ENCODE measurements at regions not wholly inside any gene's neighbourhood (a gene's known extent, or its start where the extent isn't known, plus 50 kb on each side); places are given as distances from the start of the nearest gene placed in this dataset.

DNA sequence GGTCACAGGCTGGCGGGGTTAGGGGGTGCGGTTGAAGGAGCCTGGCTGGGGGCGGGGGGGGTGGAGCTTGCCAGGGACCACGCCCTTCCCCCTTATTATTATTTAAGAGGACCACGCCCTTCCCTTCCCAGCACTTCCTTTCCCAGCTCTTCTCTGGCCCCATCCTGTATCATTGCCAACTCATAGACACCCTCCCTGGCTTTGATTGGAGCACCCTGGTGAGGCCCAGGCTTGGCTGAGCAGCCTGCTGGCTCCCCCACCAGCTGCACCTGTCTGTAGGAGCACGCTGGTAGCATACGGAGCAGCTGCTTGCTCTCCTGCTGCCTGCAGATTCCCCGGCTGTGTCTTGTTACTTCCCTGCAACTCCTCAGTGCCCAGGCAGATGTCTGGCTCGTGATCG lies 62.5 kb upstream of the PDX1 start:
- DNase-seq (ENCODE audit: low read depth) = no peak
- no peak for TF ChIP-seq CTCF (conservative IDR thresholded peaks at IDR 0.05; ENCODE audit: low read depth, low read length)
- H3K4me3 ChIP-seq (ENCODE audit: low read depth, low read length) = no peak overlapping the region

- no peak for DNase-seq (ENCODE audit: low read depth)
- no peak for TF ChIP-seq CTCF (conservative IDR thresholded peaks at IDR 0.05; ENCODE audit: low read depth, low read length)
- H3K4me3 ChIP-seq (ENCODE audit: low read depth, low read length) = no peak overlapping the region
Observed at GRCh38 chr13:27858046-27858445, 61.8 kb upstream of the PDX1 start.

DNA sequence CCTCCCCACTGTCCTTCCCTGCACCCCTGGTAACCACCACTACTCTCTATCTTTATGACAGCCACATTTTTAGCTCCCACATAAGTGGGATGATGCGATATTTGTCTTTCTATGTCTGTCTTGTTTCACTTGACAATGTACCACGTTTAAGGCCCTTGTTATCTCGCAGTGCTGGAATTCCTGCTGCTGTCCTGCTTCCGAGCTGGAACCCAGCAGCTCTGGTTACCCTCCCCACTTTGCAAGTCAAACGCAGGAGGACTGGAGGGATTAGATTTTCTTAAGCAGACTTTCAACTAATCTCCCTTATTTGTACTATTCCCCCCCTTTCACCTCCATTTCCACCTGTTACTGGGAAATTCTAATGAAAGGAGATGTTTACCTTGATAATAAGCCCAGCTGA lies 59.1 kb upstream of the PDX1 start:
- no peak for TF ChIP-seq CTCF (conservative IDR thresholded peaks at IDR 0.05; ENCODE audit: low read depth, low read length)
- DNase-seq (ENCODE audit: low read depth) = no peak
- no peak overlapping the region for H3K4me3 ChIP-seq (ENCODE audit: low read depth, low read length)

GRCh38 chr13:27861165-27861564 lies 58.6 kb upstream of the PDX1 start:
- no peak for DNase-seq (ENCODE audit: low read depth)
- H3K4me3 ChIP-seq (ENCODE audit: low read depth, low read length) = no peak overlapping the region

DNA sequence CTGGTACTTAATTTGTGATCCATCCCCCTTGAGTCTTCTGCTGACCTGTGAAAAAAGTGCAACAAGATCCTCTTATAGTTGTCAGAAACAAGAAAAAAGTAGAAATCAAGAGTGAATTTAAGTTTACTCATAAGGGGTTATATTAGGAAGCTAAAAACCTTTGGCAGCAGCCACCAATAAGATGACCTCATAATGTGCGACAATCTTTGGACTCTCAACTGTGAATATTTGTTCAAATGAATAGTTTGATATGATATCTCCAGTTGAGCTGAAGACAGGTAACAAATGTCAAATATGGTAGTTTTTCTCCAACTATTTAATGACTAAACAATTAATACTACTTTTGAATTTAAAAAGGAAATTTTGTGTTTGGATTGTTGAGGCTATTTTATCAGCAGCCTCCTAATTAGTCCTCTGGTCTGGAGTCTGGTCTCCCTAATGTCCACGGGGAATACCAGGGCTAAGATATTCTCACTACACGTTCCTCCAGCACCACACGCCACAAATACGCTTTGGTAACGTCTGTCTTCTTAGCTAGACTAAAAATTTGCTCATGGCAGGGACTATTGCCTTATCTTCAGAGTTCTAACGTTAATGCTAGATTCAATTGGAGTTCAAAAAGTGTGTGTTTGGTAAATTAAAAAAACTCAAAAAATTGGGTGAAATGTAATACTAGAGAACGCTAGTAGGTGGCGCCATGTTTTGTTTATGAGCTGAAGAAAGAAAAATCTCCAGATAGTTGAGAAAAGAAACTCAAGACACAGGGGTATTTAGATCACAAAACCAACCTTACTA lies 51.0 kb upstream of the PDX1 start:
- DNase-seq (ENCODE audit: low read depth) = no peak
- TF ChIP-seq CTCF (conservative IDR thresholded peaks at IDR 0.05; ENCODE audit: low read depth, low read length) = peak; percentile 64
- H3K4me3 ChIP-seq (ENCODE audit: low read depth, low read length) = no peak overlapping the region

More at GRCh38 chr13:27861165-27861564, 58.6 kb upstream of the PDX1 start:
- no peak for TF ChIP-seq CTCF (conservative IDR thresholded peaks at IDR 0.05; ENCODE audit: low read depth, low read length)

DNA sequence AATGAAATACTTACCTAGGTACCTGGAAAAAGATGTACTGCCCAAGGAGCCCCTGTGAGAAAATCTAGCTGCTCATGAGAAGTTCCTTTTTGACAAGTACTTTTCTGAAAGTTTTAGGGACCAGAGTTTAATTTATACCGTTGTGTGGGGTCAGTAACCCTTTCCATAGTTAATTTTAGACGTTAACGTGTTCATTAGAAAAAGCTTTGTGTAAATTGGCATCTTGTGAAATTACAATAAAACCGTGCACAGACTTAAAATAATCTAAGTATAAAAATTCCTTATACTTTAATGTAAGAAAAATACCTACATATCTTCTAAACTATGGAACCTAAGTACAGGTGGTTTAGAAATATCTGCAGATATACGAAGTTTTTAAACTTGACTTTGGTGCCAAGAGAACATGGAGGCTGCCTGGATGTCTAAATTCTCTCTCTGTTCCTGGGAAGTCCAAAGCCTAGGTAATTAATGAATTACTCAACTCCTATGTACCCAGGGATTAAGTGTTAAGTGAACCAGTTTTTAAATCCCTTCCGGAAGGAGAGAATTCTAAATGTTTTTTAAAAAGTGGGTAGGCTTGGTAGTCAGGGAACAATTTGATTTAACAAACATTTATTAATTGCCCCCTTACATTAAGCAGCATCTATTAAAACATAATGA lies 50.2 kb upstream of the PDX1 start:
- DNase-seq (ENCODE audit: low read depth) = no peak
- no peak for TF ChIP-seq CTCF (conservative IDR thresholded peaks at IDR 0.05; ENCODE audit: low read depth, low read length)
- H3K4me3 ChIP-seq (ENCODE audit: low read depth, low read length) = no peak overlapping the region

All from epithelial cell of proximal tubule (primary cell).